GM23338 (cell line): ENCODE measurements at regions not wholly inside any gene's neighbourhood (a gene's known extent, or its start where the extent isn't known, plus 50 kb on each side); places are given as distances from the start of the nearest gene placed in this dataset.

ENCODE experiments used
- ATAC-seq: fragments of 200-7000 bp; cut with Tn5 transposase; 3 replicates; pipeline ENCODE4 v1.9.1; 2020
- DNase-seq: peaks from one replicate; pipeline ENCODE4 v3.0.0-alpha.2; 2015; ENCODE audit warnings: low spot score
- H2AFZ ChIP-seq: fragments of 200-600 bp; sonication (generic); 2 replicates; pipeline ENCODE4 v1.8.0; 2016; ENCODE audit warnings: antibody characterized with exemption, mild to moderate bottlenecking, moderate library complexity
- H3F3A ChIP-seq: fragments of 200-600 bp; sonication (generic); replicated peaks from 2 replicates; pipeline ENCODE4 v1.8.0; 2017; ENCODE audit warnings: antibody characterized with exemption, mixed run types, low read depth
- H3K27ac ChIP-seq: fragments of 200-600 bp; sonication (generic); 2 replicates; pipeline ENCODE4 v1.6.1; 2016; ENCODE audit warnings: low read depth
- H3K27me3 ChIP-seq: fragments of 200-600 bp; sonication (generic); 2 replicates; pipeline ENCODE4 v1.8.0; 2016; ENCODE audit warnings: mild to moderate bottlenecking, mixed run types, moderate library complexity; ENCODE audit not compliant: insufficient read depth
- H3K36me3 ChIP-seq: fragments of 200-600 bp; sonication (generic); 2 replicates; pipeline ENCODE4 v1.8.0; 2016; ENCODE audit warnings: mild to moderate bottlenecking; ENCODE audit not compliant: insufficient read depth
- H3K4me1 ChIP-seq: fragments of 200-600 bp; sonication (generic); 2 replicates; pipeline ENCODE4 v1.8.0; 2016; ENCODE audit warnings: mild to moderate bottlenecking, moderate library complexity; ENCODE audit not compliant: insufficient read depth
- H3K4me2 ChIP-seq: fragments of 200-600 bp; sonication (generic); 2 replicates; pipeline ENCODE4 v1.7.1; 2017; ENCODE audit warnings: mixed run types
- H3K4me3 ChIP-seq: fragments of 200-600 bp; sonication (generic); 2 replicates; pipeline ENCODE4 v1.6.1; 2016; ENCODE audit warnings: mixed run types
- H3K79me2 ChIP-seq: fragments of 200-600 bp; sonication (generic); replicated peaks from 2 replicates; pipeline ENCODE4 v1.8.0; 2017; ENCODE audit warnings: mild to moderate bottlenecking; ENCODE audit not compliant: insufficient read depth
- H3K9me2 ChIP-seq: fragments of 200-600 bp; sonication (generic); 2 replicates; pipeline ENCODE4 v1.8.0; 2017; ENCODE audit not compliant: insufficient read depth
- H4K20me1 ChIP-seq: fragments of 200-600 bp; sonication (generic); replicated peaks from 2 replicates; pipeline ENCODE4 v1.8.0; 2017; ENCODE audit warnings: mild to moderate bottlenecking; ENCODE audit not compliant: insufficient read depth
- H3K27ac Mint-ChIP-seq: 2 replicates; pipeline ENCODE4 v1.8.0; 2020; ENCODE audit warnings: inconsistent platforms, mild to moderate bottlenecking, moderate library complexity, mixed read lengths
- H3K27me3 Mint-ChIP-seq: 3 replicates; pipeline ENCODE4 v1.8.0; 2022; ENCODE audit warnings: low read depth, mild to moderate bottlenecking, moderate library complexity, mixed read lengths, inconsistent platforms; ENCODE audit not compliant: insufficient read depth, poor library complexity
- H3K36me3 Mint-ChIP-seq: 3 replicates; pipeline ENCODE4 v1.8.0; 2021; ENCODE audit warnings: low read depth, mild to moderate bottlenecking, inconsistent platforms, moderate library complexity, mixed read lengths
- H3K4me1 Mint-ChIP-seq: 3 replicates; pipeline ENCODE4 v1.8.0; 2020; ENCODE audit warnings: mild to moderate bottlenecking, inconsistent platforms, mixed read lengths
- H3K4me3 Mint-ChIP-seq: 3 replicates; pipeline ENCODE4 v1.8.0; 2021; ENCODE audit warnings: moderate library complexity, mild to moderate bottlenecking, inconsistent platforms, mixed read lengths
- H3K9me3 Mint-ChIP-seq: 3 replicates; pipeline ENCODE4 v1.8.0; 2020; ENCODE audit warnings: moderate library complexity, mild to moderate bottlenecking, inconsistent platforms, mixed read lengths
- CREB1 ChIP-seq: fragments of 250-450 bp; sonication (Bioruptor Pico); IDR thresholded peaks from 2 replicates; pipeline ENCODE4 v1.5.0; 2020; ENCODE audit warnings: low read depth, mild to moderate bottlenecking, moderate library complexity
- EZH2phosphoT487 ChIP-seq: fragments of 200-600 bp; sonication (generic); IDR thresholded peaks from one replicate; pipeline ENCODE4 v1.8.1; 2018; ENCODE audit warnings: antibody characterized with exemption; ENCODE audit not compliant: unreplicated experiment
- NANOG ChIP-seq: IDR thresholded peaks from 2 replicates; pipeline ENCODE4 v1.6.1; 2016; ENCODE audit warnings: antibody characterized with exemption, borderline replicate concordance
- ZNF331 ChIP-seq: fragments of 250-450 bp; sonication (Bioruptor Pico); IDR thresholded peaks from 2 replicates; pipeline ENCODE4 v1.5.0; 2020; ENCODE audit warnings: low read depth, mild to moderate bottlenecking, moderate library complexity
- ZNF462 ChIP-seq: fragments of 250-450 bp; sonication (Bioruptor Pico); IDR thresholded peaks from 2 replicates; pipeline ENCODE4 v1.5.0; 2020; ENCODE audit warnings: mild to moderate bottlenecking, moderate library complexity

- ATAC-seq (no peak), DNase-seq (no peak)
- H3K4me3 Mint-ChIP-seq, result no peak overlapping the region
- no peak overlapping the region for H3K27ac Mint-ChIP-seq
- H3K27me3 Mint-ChIP-seq, result peaks cover 4% of the 10 kb centered on the region
- Histone ChIP-seq H4K20me1 (no peaks in the 10 kb centered on the region), H2AFZ (no peak overlapping the region), H3K4me2 (no peak overlapping the region), H3K27me3 (no peaks in the 10 kb centered on the region), H3K9me2 (no peaks in the 10 kb centered on the region), H3K4me3 (no peak overlapping the region), H3K36me3 (no peaks in the 10 kb centered on the region), H3F3A (no peaks in the 10 kb centered on the region), H3K79me2 (no peaks in the 10 kb centered on the region), H3K27ac (no peak overlapping the region), H3K4me1 (no peaks in the 10 kb centered on the region; the same call in 1 of the 2 replicates)
- H3K4me1 Mint-ChIP-seq, result peaks cover 5% of the 10 kb centered on the region
- no peak for TF ChIP-seq ZNF331 (CRISPR knock-in tag)
- no peak for TF ChIP-seq CREB1 (CRISPR knock-in tag)
- no peak for TF ChIP-seq EZH2phosphoT487
- TF ChIP-seq NANOG, result no peak
- no peak for TF ChIP-seq ZNF462 (CRISPR knock-in tag)
- H3K36me3 Mint-ChIP-seq, result no peaks in the 10 kb centered on the region
- H3K9me3 Mint-ChIP-seq, result no peaks in the 10 kb centered on the region
Measured at GRCh38 chr1:10916991-10917390, 95.5 kb upstream of the TARDBP start.
